ENCODE measurements at regions not wholly inside any gene's neighbourhood (a gene's known extent, or its start where the extent isn't known, plus 50 kb on each side); places are given as distances from the start of the nearest gene placed in this dataset.

DNA sequence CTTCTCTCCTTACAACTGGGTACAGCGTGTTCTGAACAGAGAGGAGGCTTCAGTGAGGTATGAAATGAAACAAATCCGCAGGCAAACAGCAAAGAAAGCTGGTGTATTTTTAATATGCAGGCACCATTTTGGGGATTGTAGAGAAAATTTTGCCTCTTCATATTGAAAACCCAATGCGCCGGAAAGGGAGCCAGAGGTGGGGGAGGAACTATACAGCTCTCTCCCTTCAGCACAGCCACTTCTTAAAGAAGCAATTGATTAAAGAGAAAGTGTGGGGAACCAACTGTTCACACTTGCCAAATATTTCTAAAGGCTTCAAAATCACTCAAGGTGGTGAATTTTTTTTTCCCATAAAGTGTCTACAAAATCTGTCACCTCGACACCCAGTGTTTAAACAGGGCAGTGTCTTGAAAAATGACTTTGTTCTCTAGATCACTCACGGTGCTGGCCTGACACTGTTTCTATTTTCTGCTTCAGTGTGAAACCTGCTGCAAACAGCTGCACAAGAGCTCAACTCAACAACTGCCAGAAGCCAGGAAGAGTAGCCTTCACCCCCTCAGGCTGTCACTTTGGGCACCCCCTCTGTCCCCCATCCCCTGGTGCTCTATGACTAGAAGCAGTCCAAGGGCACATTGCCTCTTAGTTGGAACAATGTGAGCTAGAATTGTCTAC lies 123.8 kb upstream of the CTTNBP2NL start:
- no peak for ATAC-seq (ENCODE audit: low read depth)
- no peak for DNase-seq (ENCODE audit: low spot score)
- Histone ChIP-seq H3K27me3 (ENCODE audit: insufficient read depth, poor library complexity, severe bottlenecking) (no peaks in the 10 kb centered on the region), H3K36me3 (ENCODE audit: low read depth) (no peaks in the 10 kb centered on the region), H3K4me3 (ENCODE audit: severe bottlenecking) (no peak overlapping the region), H3K4me1 (ENCODE audit: insufficient read depth, poor library complexity, severe bottlenecking) (no peaks in the 10 kb centered on the region), H3K9me3 (ENCODE audit: severe bottlenecking) (no peaks in the 10 kb centered on the region), H3K27ac (ENCODE audit: poor library complexity, severe bottlenecking) (no peak overlapping the region)
- TF ChIP-seq, protein P1, sequence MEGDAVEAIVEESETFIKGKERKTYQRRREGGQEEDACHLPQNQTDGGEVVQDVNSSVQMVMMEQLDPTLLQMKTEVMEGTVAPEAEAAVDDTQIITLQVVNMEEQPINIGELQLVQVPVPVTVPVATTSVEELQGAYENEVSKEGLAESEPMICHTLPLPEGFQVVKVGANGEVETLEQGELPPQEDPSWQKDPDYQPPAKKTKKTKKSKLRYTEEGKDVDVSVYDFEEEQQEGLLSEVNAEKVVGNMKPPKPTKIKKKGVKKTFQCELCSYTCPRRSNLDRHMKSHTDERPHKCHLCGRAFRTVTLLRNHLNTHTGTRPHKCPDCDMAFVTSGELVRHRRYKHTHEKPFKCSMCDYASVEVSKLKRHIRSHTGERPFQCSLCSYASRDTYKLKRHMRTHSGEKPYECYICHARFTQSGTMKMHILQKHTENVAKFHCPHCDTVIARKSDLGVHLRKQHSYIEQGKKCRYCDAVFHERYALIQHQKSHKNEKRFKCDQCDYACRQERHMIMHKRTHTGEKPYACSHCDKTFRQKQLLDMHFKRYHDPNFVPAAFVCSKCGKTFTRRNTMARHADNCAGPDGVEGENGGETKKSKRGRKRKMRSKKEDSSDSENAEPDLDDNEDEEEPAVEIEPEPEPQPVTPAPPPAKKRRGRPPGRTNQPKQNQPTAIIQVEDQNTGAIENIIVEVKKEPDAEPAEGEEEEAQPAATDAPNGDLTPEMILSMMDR (IDR thresholded peaks at IDR 0.05; ENCODE audit: poor library complexity, severe bottlenecking), result no peak

DNA sequence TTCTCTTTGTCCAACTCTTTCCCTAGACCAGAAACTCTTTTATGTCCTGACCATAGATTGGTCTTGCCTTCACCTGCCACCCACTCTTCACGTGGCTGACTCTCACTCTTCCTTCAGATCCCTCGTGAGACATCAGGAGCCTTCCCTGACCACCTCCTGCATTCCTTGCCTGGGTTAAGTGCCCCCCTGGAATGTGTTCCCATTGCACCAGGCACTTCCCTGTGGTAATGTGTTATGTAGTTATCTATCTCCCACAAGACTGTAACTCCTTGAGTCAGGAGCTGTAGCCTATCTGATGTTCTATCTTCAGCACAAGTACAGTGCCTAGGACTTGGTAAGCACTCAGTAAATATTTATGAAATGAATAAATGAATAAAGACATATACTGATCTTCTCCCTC lies 111.2 kb upstream of the CTTNBP2NL start:
- Histone ChIP-seq H3K27me3 (ENCODE audit: insufficient read depth, poor library complexity, severe bottlenecking) (no peaks in the 10 kb centered on the region), H3K27ac (ENCODE audit: poor library complexity, severe bottlenecking) (no peak overlapping the region), H3K4me3 (ENCODE audit: severe bottlenecking) (no peak overlapping the region), H3K9me3 (ENCODE audit: severe bottlenecking) (no peaks in the 10 kb centered on the region), H3K4me1 (ENCODE audit: insufficient read depth, poor library complexity, severe bottlenecking) (no peaks in the 10 kb centered on the region), H3K36me3 (ENCODE audit: low read depth) (no peaks in the 10 kb centered on the region)
- DNase-seq (ENCODE audit: low spot score), result no peak
- ATAC-seq (ENCODE audit: low read depth), result no peak
- TF ChIP-seq, protein P1 (IDR thresholded peaks at IDR 0.05; ENCODE audit: poor library complexity, severe bottlenecking), result no peak

DNA sequence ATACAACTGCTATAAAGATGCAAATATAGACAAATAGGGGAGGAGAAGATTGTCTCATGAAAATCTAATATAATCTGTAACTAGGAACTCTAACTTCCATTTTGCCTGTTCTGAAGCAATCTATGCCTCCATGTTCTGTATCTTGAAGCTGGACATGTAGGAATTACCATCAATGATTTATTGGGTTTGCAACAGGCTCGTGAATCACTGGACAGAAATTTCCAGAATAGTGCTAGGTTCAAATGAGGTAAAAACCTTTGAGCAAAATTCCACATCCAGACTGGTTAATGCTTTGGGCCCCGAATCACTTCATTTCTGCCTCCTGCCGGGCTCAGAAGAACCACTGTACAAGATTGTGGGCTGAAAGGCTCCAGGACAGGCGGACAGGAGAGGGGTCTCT lies 110.7 kb upstream of the CTTNBP2NL start:
- DNase-seq (ENCODE audit: low spot score), result no peak
- H3K4me3 ChIP-seq (ENCODE audit: severe bottlenecking), result no peak overlapping the region
- ATAC-seq (ENCODE audit: low read depth), result no peak
- no peaks in the 10 kb centered on the region for H3K4me1 ChIP-seq (ENCODE audit: insufficient read depth, poor library complexity, severe bottlenecking)
- H3K36me3 ChIP-seq (ENCODE audit: low read depth), result no peaks in the 10 kb centered on the region
- H3K27ac ChIP-seq (ENCODE audit: poor library complexity, severe bottlenecking), result no peak overlapping the region
- TF ChIP-seq, protein P1 (IDR thresholded peaks at IDR 0.05; ENCODE audit: poor library complexity, severe bottlenecking), result no peak
- H3K27me3 ChIP-seq (ENCODE audit: insufficient read depth, poor library complexity, severe bottlenecking), result no peaks in the 10 kb centered on the region
- no peaks in the 10 kb centered on the region for H3K9me3 ChIP-seq (ENCODE audit: severe bottlenecking)

DNA sequence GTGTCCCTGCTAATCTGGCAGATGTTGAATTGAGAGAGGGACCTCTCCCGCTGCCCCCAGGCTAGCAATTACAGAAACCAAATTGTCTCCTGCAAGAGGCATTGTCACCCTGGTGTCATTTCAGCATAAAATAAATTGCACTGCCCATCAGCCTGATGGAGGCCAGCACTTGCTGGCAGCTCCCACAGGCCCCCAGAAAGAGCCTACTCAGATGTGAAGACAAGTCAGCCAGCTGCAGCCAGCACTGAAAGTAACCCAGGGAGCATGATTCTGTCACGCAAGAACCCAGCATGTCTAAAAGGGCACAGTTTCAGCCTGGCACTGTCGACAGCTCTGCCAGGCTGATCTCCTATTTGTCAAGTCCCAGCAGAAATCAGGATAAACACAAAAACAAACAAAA lies 110.3 kb upstream of the CTTNBP2NL start:
- no peaks in the 10 kb centered on the region for H3K27me3 ChIP-seq (ENCODE audit: insufficient read depth, poor library complexity, severe bottlenecking)
- ATAC-seq (ENCODE audit: low read depth) (no peak), DNase-seq (ENCODE audit: low spot score) (no peak)
- TF ChIP-seq, protein P1 (IDR thresholded peaks at IDR 0.05; ENCODE audit: poor library complexity, severe bottlenecking), result no peak
- H3K4me1 ChIP-seq (ENCODE audit: insufficient read depth, poor library complexity, severe bottlenecking), result no peaks in the 10 kb centered on the region
- H3K27ac ChIP-seq (ENCODE audit: poor library complexity, severe bottlenecking), result no peak overlapping the region
- no peaks in the 10 kb centered on the region for H3K9me3 ChIP-seq (ENCODE audit: severe bottlenecking)
- no peaks in the 10 kb centered on the region for H3K36me3 ChIP-seq (ENCODE audit: low read depth)
- H3K4me3 ChIP-seq (ENCODE audit: severe bottlenecking), result no peak overlapping the region

DNA sequence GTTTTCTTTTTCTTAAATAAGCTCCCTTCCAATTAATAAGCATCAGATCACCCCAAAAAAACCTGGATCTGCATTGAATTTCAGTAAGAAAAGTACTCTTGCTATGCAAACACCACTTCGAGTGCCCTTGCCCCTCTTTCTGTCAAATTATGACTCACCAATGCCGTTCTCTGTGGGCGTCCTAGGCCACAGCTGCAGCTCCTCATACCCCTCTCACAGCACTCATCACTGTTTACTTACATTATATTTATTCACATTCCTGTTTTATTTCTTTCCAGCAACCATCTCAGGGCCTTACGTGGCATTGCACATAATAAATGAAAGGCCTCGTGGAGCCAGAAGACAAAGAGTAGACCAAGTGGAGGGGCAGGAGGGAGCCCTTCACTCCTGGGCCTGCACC lies 99.1 kb upstream of the CTTNBP2NL start:
- Histone ChIP-seq H3K27me3 (ENCODE audit: insufficient read depth, poor library complexity, severe bottlenecking) (no peaks in the 10 kb centered on the region), H3K4me3 (ENCODE audit: severe bottlenecking) (no peak overlapping the region), H3K27ac (ENCODE audit: poor library complexity, severe bottlenecking) (no peak overlapping the region), H3K36me3 (ENCODE audit: low read depth) (no peaks in the 10 kb centered on the region), H3K4me1 (ENCODE audit: insufficient read depth, poor library complexity, severe bottlenecking) (no peaks in the 10 kb centered on the region), H3K9me3 (ENCODE audit: severe bottlenecking) (no peaks in the 10 kb centered on the region)
- no peak for DNase-seq (ENCODE audit: low spot score)
- ATAC-seq (ENCODE audit: low read depth), result no peak
- TF ChIP-seq, protein P1 (IDR thresholded peaks at IDR 0.05; ENCODE audit: poor library complexity, severe bottlenecking), result no peak
